Smooth muscle cell (in vitro differentiated cells): ENCODE measurements at regions not wholly inside any gene's neighbourhood (a gene's known extent, or its start where the extent isn't known, plus 50 kb on each side); places are given as distances from the start of the nearest gene placed in this dataset.

Experiments
- DNase-seq: peaks from one replicate; lab custom pipeline; 2025; ENCODE audit not compliant: unreplicated experiment; lab: John Stamatoyannopoulos, UW
- H2AFZ ChIP-seq: fragments of 200-600 bp; sonication (generic); 2 replicates; pipeline ENCODE4 v1.6.0; 2016; ENCODE audit warnings: antibody characterized with exemption, low read depth, mild to moderate bottlenecking
- H3F3A ChIP-seq: fragments of 200-600 bp; sonication (generic); 2 replicates; pipeline ENCODE4 v1.6.0; 2017; ENCODE audit warnings: antibody characterized with exemption, low read depth
- H3K27ac ChIP-seq: fragments of 200-600 bp; sonication (generic); 2 replicates; pipeline ENCODE4 v1.5.1; 2016; ENCODE audit warnings: low read depth, mild to moderate bottlenecking
- H3K27me3 ChIP-seq: fragments of 200-600 bp; sonication (generic); 2 replicates; pipeline ENCODE4 v1.6.1; 2016; ENCODE audit warnings: low read depth, mild to moderate bottlenecking
- H3K36me3 ChIP-seq: fragments of 200-600 bp; sonication (generic); 2 replicates; pipeline ENCODE4 v1.5.1; 2016; ENCODE audit warnings: low read depth
- H3K4me1 ChIP-seq: fragments of 200-600 bp; sonication (generic); 2 replicates; pipeline ENCODE4 v1.5.1; 2016; ENCODE audit warnings: low read depth
- H3K4me2 ChIP-seq: fragments of 200-600 bp; sonication (generic); 2 replicates; pipeline ENCODE4 v1.6.0; 2016; ENCODE audit warnings: mild to moderate bottlenecking
- H3K4me3 ChIP-seq: fragments of 200-600 bp; sonication (generic); 2 replicates; pipeline ENCODE4 v1.5.1; 2016; ENCODE audit warnings: mild to moderate bottlenecking
- H3K79me2 ChIP-seq: fragments of 200-600 bp; sonication (generic); 2 replicates; pipeline ENCODE4 v1.6.0; 2016; ENCODE audit warnings: low read depth, mild to moderate bottlenecking
- H3K9ac ChIP-seq: fragments of 200-600 bp; sonication (generic); 2 replicates; pipeline ENCODE4 v1.6.0; 2016; ENCODE audit warnings: low read depth
- H3K9me3 ChIP-seq: fragments of 200-600 bp; sonication (generic); replicated peaks from 2 replicates; pipeline ENCODE4 v1.5.1; 2016; ENCODE audit warnings: low read depth
- H4K20me1 ChIP-seq: fragments of 200-600 bp; sonication (generic); 2 replicates; pipeline ENCODE4 v1.6.0; 2016; ENCODE audit warnings: low read depth
- CTCF ChIP-seq: fragments of 200-600 bp; sonication (generic); IDR thresholded peaks from 2 replicates; pipeline ENCODE4 v1.5.1; 2017; ENCODE audit warnings: borderline replicate concordance, mild to moderate bottlenecking, antibody characterized with exemption; ENCODE audit not compliant: insufficient read depth, poor library complexity, severe bottlenecking
- WGBS: methylation state at CpG from one replicate; pipeline ENCODE4 v1.1.7; 2016; ENCODE audit warnings: low lambda C conversion rate; 5-methylcytosine and 5-hydroxymethylcytosine counted together

GRCh38 chr5:20370061-20370460 is 382.1 kb upstream of the CDH18 start:
- H3K36me3 ChIP-seq: no peaks in the 10 kb centered on the region
- no peak for DNase-seq
- H3K9me3 ChIP-seq: no peaks in the 10 kb centered on the region
- no peak overlapping the region for H2AFZ ChIP-seq
- no peak for TF ChIP-seq CTCF
- H3F3A ChIP-seq: no peaks in the 10 kb centered on the region
- no peak overlapping the region for H3K4me2 ChIP-seq
- H3K4me3 ChIP-seq: no peak overlapping the region
- H3K4me1 ChIP-seq: no peaks in the 10 kb centered on the region
- H3K79me2 ChIP-seq: no peaks in the 10 kb centered on the region
- no peak overlapping the region for H3K9ac ChIP-seq
- H3K27ac ChIP-seq: no peak overlapping the region
- WGBS: 79% methylated on average over 2 of the region's 2 CpGs
- no peaks in the 10 kb centered on the region for H4K20me1 ChIP-seq
- H3K27me3 ChIP-seq: no peaks in the 10 kb centered on the region

GRCh38 chr5:20369518-20369885 is 381.5 kb upstream of the CDH18 start:
- Histone ChIP-seq H3K9ac (no peak overlapping the region), H3K9me3 (no peaks in the 10 kb centered on the region), H2AFZ (no peak overlapping the region), H4K20me1 (no peaks in the 10 kb centered on the region), H3K36me3 (no peaks in the 10 kb centered on the region), H3K4me2 (no peak overlapping the region), H3K4me1 (no peaks in the 10 kb centered on the region), H3K4me3 (no peak overlapping the region), H3K27me3 (no peaks in the 10 kb centered on the region), H3K27ac (no peak overlapping the region), H3F3A (no peaks in the 10 kb centered on the region), H3K79me2 (no peaks in the 10 kb centered on the region)
- DNase-seq: no peak
- 80% methylated on average over 3 of the region's 3 CpGs for WGBS
- no peak for TF ChIP-seq CTCF

- H4K20me1 ChIP-seq: no peaks in the 10 kb centered on the region
- no peak overlapping the region for H3K9ac ChIP-seq
- H3K27ac ChIP-seq: no peak overlapping the region
- no peaks in the 10 kb centered on the region for H3K36me3 ChIP-seq
- no peak for DNase-seq
- WGBS: 87% methylated on average over 3 of the region's 3 CpGs
- H2AFZ ChIP-seq: no peak overlapping the region
- H3K4me1 ChIP-seq: no peaks in the 10 kb centered on the region
- no peaks in the 10 kb centered on the region for H3K27me3 ChIP-seq
- H3K79me2 ChIP-seq: no peaks in the 10 kb centered on the region
- no peak overlapping the region for H3K4me2 ChIP-seq
- no peak overlapping the region for H3K4me3 ChIP-seq
- H3K9me3 ChIP-seq: no peaks in the 10 kb centered on the region
- no peak for TF ChIP-seq CTCF
- no peaks in the 10 kb centered on the region for H3F3A ChIP-seq
These were observed 380.8 kb upstream of the CDH18 start for GRCh38 chr5:20368571-20369517.

GRCh38 chr5:20367178-20367577 is 379.2 kb upstream of the CDH18 start:
- DNase-seq: no peak
- Histone ChIP-seq H3K4me3 (no peak overlapping the region), H3K4me1 (no peaks in the 10 kb centered on the region), H3K27me3 (no peaks in the 10 kb centered on the region), H3F3A (no peaks in the 10 kb centered on the region), H3K36me3 (no peaks in the 10 kb centered on the region), H3K9ac (no peak overlapping the region), H2AFZ (no peak overlapping the region), H3K27ac (no peak overlapping the region), H3K79me2 (no peaks in the 10 kb centered on the region), H3K4me2 (no peak overlapping the region), H3K9me3 (no peaks in the 10 kb centered on the region), H4K20me1 (no peaks in the 10 kb centered on the region)
- 88% methylated on average over 5 of the region's 5 CpGs for WGBS
- TF ChIP-seq CTCF: no peak
